Activated T-helper 1 cell treated with anti-CD3 and anti-CD28 coated beads, Interleukin-12 subunit alpha, Interleukin-12 subunit beta, Interleukin-2, Interleukin-4 antibody, amounts not matched to agents 30 ng/mL and 10 ng/mL and 1 ng/mL, durations not matched to agents 14 hours and 24 hours and 36 hours (primary cell): ENCODE measurements at regions not wholly inside any gene's neighbourhood (a gene's known extent, or its start where the extent isn't known, plus 50 kb on each side); places are given as distances from the start of the nearest gene placed in this dataset.

ENCODE experiments used
- DNase-seq: peaks from one replicate; pipeline ENCODE4 v3.0.0; 2021; ENCODE audit warnings: low spot score
- H3K27ac Mint-ChIP-seq: one replicate; pipeline ENCODE4 v1.8.0; 2021; ENCODE audit warnings: mild to moderate bottlenecking, mixed read lengths
- H3K27me3 Mint-ChIP-seq: one replicate; pipeline ENCODE4 v1.8.0; 2022; ENCODE audit warnings: mild to moderate bottlenecking, moderate library complexity, mixed read lengths; ENCODE audit not compliant: insufficient read depth
- H3K36me3 Mint-ChIP-seq: one replicate; pipeline ENCODE4 v1.8.0; 2021; ENCODE audit warnings: low read depth, mixed read lengths
- H3K4me1 Mint-ChIP-seq: one replicate; pipeline ENCODE4 v1.8.0; 2021; ENCODE audit warnings: low read depth, mixed read lengths
- H3K4me3 Mint-ChIP-seq: one replicate; pipeline ENCODE4 v1.8.0; 2021; ENCODE audit warnings: mild to moderate bottlenecking, moderate library complexity, mixed read lengths
- H3K9me3 Mint-ChIP-seq: one replicate; pipeline ENCODE4 v1.8.0; 2021; ENCODE audit warnings: mixed read lengths
- intact Hi-C: fragments of 100-400 bp; cut with micrococcal nuclease; formaldehyde crosslinking; loops from one replicate; pipeline ENCODE4 v1.15.1; 2024

DNA sequence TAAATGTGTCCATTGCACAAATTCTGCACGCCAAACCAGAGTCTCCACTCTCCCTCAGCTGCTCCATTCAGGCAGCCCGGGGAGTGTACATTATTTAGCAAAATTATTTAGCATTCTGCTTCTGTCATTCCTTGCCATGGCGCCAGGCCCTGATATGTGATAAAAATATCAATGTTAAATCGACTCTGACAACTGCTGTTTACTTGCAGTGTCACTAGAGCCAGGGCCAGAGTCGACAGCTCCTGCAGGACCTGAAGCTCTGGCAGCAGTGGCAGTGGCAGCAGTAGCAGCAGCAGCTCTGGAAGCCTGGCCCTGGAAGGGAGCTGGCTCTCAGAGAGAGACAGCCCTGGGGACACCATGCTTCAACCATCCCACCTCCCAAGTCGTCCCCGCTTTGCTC is 224.5 kb downstream of the BUD13 start:
- no peaks in the 10 kb centered on the region for H3K4me1 Mint-ChIP-seq
- no peak for DNase-seq
- intact Hi-C loops = no loop called here
- no peak overlapping the region for H3K27ac Mint-ChIP-seq
- no peak overlapping the region for H3K4me3 Mint-ChIP-seq
- no peaks in the 10 kb centered on the region for H3K36me3 Mint-ChIP-seq
- H3K27me3 Mint-ChIP-seq = peaks cover 4% of the 10 kb centered on the region
- no peaks in the 10 kb centered on the region for H3K9me3 Mint-ChIP-seq

DNA sequence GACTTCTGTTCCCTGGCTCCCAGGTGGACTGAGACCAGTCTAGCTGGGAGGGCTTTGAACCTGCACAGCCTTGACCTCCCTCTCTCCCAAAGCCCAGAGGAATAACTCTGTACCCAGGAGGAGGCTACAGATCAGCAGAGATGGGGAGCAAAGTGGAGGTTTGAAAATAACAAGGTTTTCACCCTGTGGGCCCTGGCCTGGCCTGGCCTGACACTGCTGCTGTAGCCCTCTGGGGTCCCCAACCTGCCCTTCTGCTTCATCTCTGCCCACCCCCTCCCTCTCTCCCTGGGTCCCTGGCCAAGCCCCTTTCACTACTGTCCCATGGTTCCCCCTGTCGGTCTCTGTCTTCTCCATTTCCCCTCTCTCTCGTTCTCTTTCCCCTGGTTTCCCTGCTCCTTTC is 225.2 kb downstream of the BUD13 start:
- Mint-ChIP-seq H3K27me3 (peaks cover 4% of the 10 kb centered on the region), H3K27ac (peak overlapping the region; percentile 64)
- intact Hi-C loops = no loop called here

GRCh38 chr11:116545912-116546311 is 226.9 kb downstream of the BUD13 start:
- H3K27me3 Mint-ChIP-seq = no peaks in the 10 kb centered on the region
- DNase-seq = no peak
- H3K9me3 Mint-ChIP-seq = no peaks in the 10 kb centered on the region
- H3K4me3 Mint-ChIP-seq = no peak overlapping the region
- H3K36me3 Mint-ChIP-seq = no peaks in the 10 kb centered on the region
- H3K27ac Mint-ChIP-seq = no peak overlapping the region
- intact Hi-C loops = no loop called here
- H3K4me1 Mint-ChIP-seq = no peaks in the 10 kb centered on the region

More for the DNA sequence above, 225.2 kb downstream of the BUD13 start:
- DNase-seq = no peak
- Mint-ChIP-seq H3K9me3 (no peaks in the 10 kb centered on the region), H3K4me1 (no peaks in the 10 kb centered on the region), H3K4me3 (no peak overlapping the region), H3K36me3 (no peaks in the 10 kb centered on the region)

- Mint-ChIP-seq H3K27ac (no peak overlapping the region), H3K4me1 (no peaks in the 10 kb centered on the region), H3K4me3 (no peak overlapping the region), H3K27me3 (peaks cover 2% of the 10 kb centered on the region), H3K36me3 (no peaks in the 10 kb centered on the region), H3K9me3 (no peaks in the 10 kb centered on the region)
- intact Hi-C loops = no loop called here
- no peak for DNase-seq
These were observed 228.1 kb downstream of the BUD13 start for GRCh38 chr11:116544721-116545120.

DNA sequence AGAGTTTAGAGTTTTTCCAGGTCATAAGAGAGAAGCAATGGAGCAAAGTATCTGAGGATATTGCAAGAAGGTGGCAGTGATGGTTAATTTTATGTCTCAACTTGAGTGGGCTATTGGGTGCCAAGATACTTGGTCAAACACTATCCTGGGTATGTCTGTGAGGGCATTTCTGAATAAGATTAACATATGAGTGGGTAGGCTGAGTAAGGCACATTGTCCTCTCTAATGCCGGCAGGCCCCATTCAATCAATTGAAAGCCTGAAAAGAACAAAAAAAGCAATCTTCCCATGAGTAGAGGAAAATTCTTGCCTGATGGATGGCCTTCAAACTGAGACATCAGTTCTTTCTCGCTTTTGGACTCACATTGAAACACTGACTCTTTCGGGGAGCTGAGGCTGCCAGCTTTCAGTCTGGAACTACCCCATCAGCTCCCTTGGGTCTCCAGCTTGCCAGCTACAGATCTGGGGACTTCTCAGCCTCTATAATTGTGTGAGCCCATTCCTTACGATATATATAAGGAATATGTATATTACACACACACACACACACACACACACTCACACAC is 228.8 kb downstream of the BUD13 start:
- Mint-ChIP-seq H3K27me3 (peaks cover 2% of the 10 kb centered on the region), H3K27ac (no peak overlapping the region), H3K36me3 (no peaks in the 10 kb centered on the region), H3K9me3 (no peaks in the 10 kb centered on the region), H3K4me3 (no peak overlapping the region), H3K4me1 (no peaks in the 10 kb centered on the region)
- no peak for DNase-seq
- intact Hi-C loops = no loop called here

DNA sequence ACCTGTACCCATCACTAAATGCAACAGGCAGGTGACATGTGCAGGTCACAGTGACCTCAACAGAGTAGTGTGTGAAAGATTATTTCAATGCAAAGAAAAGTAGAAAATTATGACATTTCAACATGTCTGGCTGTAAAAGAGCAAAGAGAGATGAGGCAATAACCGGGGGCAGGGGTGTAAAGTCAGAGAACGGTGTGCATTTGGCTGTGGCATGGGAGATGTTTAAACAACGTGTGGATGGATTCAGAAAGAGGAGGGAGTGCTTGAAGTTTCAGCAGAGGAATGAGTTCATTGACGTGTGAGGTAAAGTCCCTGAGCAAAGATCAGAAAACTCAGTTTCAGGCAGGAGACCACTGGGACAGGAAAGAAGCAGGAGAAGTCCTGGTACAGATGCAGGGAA is 229.7 kb downstream of the BUD13 start:
- Mint-ChIP-seq H3K36me3 (no peaks in the 10 kb centered on the region), H3K9me3 (no peaks in the 10 kb centered on the region), H3K27me3 (peaks cover 3% of the 10 kb centered on the region), H3K4me1 (no peaks in the 10 kb centered on the region), H3K4me3 (no peak overlapping the region), H3K27ac (no peak overlapping the region)
- intact Hi-C loops = no loop called here
- DNase-seq = no peak

DNA sequence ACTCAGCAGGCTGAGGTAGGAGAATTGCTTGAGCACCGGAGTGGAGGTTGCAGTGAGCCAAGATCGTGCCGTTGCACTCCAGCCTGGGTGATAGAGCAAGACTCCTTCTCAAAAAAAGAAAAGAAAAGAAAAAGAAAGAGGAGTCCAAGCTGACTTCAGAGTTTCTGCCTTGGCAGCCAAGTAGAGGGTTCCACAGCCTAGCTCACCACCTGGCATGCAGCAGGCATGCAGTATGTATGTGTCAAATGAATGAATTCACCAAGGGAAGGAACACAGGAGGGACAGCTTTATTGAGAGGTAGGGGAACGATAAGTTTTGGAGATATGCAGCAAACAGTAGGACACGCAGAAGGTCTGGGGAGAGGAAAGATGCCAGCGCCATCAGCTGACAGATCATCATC is 230.4 kb downstream of the BUD13 start:
- DNase-seq = no peak
- no peaks in the 10 kb centered on the region for H3K9me3 Mint-ChIP-seq
- intact Hi-C loops = no loop called here
- no peak overlapping the region for H3K4me3 Mint-ChIP-seq
- H3K27me3 Mint-ChIP-seq = peaks cover 3% of the 10 kb centered on the region
- no peaks in the 10 kb centered on the region for H3K4me1 Mint-ChIP-seq
- no peaks in the 10 kb centered on the region for H3K36me3 Mint-ChIP-seq
- no peak overlapping the region for H3K27ac Mint-ChIP-seq

GRCh38 chr11:116541460-116541859 is 231.3 kb downstream of the BUD13 start:
- no peak overlapping the region for H3K4me3 Mint-ChIP-seq
- H3K9me3 Mint-ChIP-seq = no peaks in the 10 kb centered on the region
- no peaks in the 10 kb centered on the region for H3K36me3 Mint-ChIP-seq
- no peaks in the 10 kb centered on the region for H3K4me1 Mint-ChIP-seq
- intact Hi-C loops = no loop called here
- DNase-seq = no peak
- no peak overlapping the region for H3K27ac Mint-ChIP-seq
- peaks cover 3% of the 10 kb centered on the region for H3K27me3 Mint-ChIP-seq

GRCh38 chr11:116540645-116541304 is 232.0 kb downstream of the BUD13 start:
- H3K4me1 Mint-ChIP-seq = no peaks in the 10 kb centered on the region
- no peaks in the 10 kb centered on the region for H3K36me3 Mint-ChIP-seq
- DNase-seq = no peak
- H3K27ac Mint-ChIP-seq = no peak overlapping the region
- H3K27me3 Mint-ChIP-seq = peaks cover 3% of the 10 kb centered on the region
- intact Hi-C loops = no loop called here
- no peaks in the 10 kb centered on the region for H3K9me3 Mint-ChIP-seq
- no peak overlapping the region for H3K4me3 Mint-ChIP-seq

DNA sequence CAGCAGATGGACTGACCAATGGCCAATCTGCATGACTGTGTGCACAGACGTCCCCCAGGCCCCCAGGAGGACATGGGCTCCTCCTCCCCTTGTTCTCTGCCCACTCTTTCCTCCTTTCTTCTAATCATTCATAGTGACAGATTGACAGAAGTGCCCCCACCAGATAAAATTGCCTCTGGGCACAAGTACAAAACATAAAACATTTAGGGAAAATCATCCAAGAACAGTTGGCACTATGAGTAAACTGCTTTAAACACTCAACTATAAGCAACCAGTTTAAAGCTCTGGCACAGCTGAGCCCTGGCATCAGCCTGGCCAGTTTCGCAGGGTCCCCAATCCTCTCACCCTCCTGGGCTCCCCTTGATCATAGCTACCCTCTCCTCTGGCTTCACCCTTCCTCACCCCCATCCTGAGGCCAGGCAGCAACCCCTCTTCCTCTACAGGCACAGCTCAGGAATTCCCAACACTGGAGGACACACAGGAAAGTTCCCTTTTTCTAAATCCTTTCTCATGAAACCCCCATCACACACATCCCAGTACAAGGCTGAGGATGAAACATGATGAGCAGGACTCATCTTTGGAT is 232.9 kb downstream of the BUD13 start:
- no peak overlapping the region for H3K27ac Mint-ChIP-seq
- intact Hi-C loops = no loop called here
- peaks cover 3% of the 10 kb centered on the region for H3K27me3 Mint-ChIP-seq

DNA sequence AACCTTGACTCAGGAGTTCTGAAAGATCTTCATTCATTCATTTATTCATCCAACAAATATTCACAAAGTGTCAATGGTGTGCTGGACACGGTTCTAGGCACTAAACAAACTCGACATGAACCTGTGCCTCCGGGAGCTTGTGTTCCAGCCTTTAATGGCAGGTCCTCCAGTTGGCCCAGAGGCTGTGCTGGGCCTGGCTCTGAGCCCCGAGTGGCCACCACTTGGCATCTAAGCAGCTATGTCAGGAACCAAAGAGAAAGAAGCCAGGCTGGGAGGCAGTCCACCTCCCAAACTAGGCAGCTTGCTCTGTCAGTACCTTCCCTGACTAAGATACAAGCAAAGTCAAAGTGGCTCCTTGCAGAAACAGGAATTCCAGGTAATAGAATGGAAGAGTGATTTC is 233.6 kb downstream of the BUD13 start:
- intact Hi-C loops = no loop called here
- Mint-ChIP-seq H3K4me1 (no peaks in the 10 kb centered on the region), H3K9me3 (no peaks in the 10 kb centered on the region), H3K27me3 (peaks cover 3% of the 10 kb centered on the region), H3K36me3 (no peaks in the 10 kb centered on the region), H3K4me3 (no peak overlapping the region), H3K27ac (no peak overlapping the region)
- no peak for DNase-seq

More for the DNA sequence above, 232.9 kb downstream of the BUD13 start:
- Mint-ChIP-seq H3K9me3 (no peaks in the 10 kb centered on the region), H3K4me3 (no peak overlapping the region), H3K4me1 (no peaks in the 10 kb centered on the region), H3K36me3 (no peaks in the 10 kb centered on the region)
- DNase-seq = no peak

- Mint-ChIP-seq H3K4me1 (no peaks in the 10 kb centered on the region), H3K27ac (no peak overlapping the region), H3K4me3 (no peak overlapping the region), H3K27me3 (peaks cover 6% of the 10 kb centered on the region), H3K9me3 (no peaks in the 10 kb centered on the region), H3K36me3 (no peaks in the 10 kb centered on the region)
- DNase-seq = no peak
- intact Hi-C loops = no loop called here
These were observed 234.1 kb downstream of the BUD13 start for GRCh38 chr11:116538677-116539076.

DNA sequence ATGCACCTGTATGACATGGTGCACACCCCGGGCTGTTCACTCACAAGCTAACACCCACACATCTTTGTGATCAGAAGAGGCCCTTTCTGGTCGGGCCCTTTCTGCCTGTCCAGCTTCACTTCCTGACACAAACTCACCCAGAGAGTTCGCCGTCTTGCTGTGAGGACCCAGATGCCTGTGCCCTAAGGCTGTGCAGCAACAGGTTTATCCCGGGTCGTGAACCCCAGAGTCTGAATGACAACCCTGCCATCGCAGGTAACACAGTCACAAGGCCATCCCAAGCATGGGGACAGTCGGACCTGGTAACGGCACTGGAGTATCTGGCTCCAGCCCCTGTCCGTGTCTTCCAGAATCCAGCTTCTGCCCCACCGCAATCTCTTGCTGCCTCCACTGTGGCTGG is 235.1 kb downstream of the BUD13 start:
- Mint-ChIP-seq H3K9me3 (no peaks in the 10 kb centered on the region), H3K27me3 (peaks cover 6% of the 10 kb centered on the region), H3K4me1 (no peaks in the 10 kb centered on the region), H3K27ac (no peak overlapping the region), H3K4me3 (no peak overlapping the region), H3K36me3 (no peaks in the 10 kb centered on the region)
- intact Hi-C loops = no loop called here
- no peak for DNase-seq
